SK-N-SH treated with all-trans-retinoic acid at 6 μM for 48 hours (cell line): ENCODE measurements at regions not wholly inside any gene's neighbourhood (a gene's known extent, or its start where the extent isn't known, plus 50 kb on each side); places are given as distances from the start of the nearest gene placed in this dataset.

ENCODE experiments used
- ESRRG ChIP-seq: fragments of 250-450 bp; sonication (Bioruptor Pico); IDR thresholded peaks from 2 replicates; pipeline ENCODE4 v1.6.1; 2021; ENCODE audit warnings: mild to moderate bottlenecking
- TOX ChIP-seq: fragments of 250-450 bp; sonication (Bioruptor Pico); IDR thresholded peaks from 2 replicates; pipeline ENCODE4 v1.8.0; 2021; ENCODE audit warnings: mild to moderate bottlenecking, moderate library complexity, borderline replicate concordance
- ZFP3 ChIP-seq: fragments of 250-450 bp; sonication (Bioruptor Pico); IDR thresholded peaks from 2 replicates; pipeline ENCODE4 v1.5.0; 2020; ENCODE audit warnings: mild to moderate bottlenecking, moderate library complexity
- ZFP30 ChIP-seq: fragments of 450-650 bp; formaldehyde crosslinking; IDR thresholded peaks from 2 replicates; pipeline ENCODE4 v1.5.0; 2022; ENCODE audit warnings: mild to moderate bottlenecking, moderate library complexity
- TF ChIP-seq, protein P1 (sequence below): fragments of 250-450 bp; sonication (Bioruptor Pico); IDR thresholded peaks from 2 replicates; pipeline ENCODE4 v1.8.0; 2021; ENCODE audit warnings: low read depth, mild to moderate bottlenecking, moderate library complexity, borderline replicate concordance
- TF ChIP-seq, protein P2 (sequence below): fragments of 250-450 bp; sonication (Bioruptor Pico); IDR thresholded peaks from 2 replicates; pipeline ENCODE4 v1.8.0; 2020; ENCODE audit warnings: mild to moderate bottlenecking, moderate library complexity, borderline replicate concordance
- TF ChIP-seq, protein P3 (sequence below): fragments of 250-450 bp; sonication (Bioruptor Pico); IDR thresholded peaks from 2 replicates; pipeline ENCODE4 v1.5.1; 2020; ENCODE audit warnings: low read depth, mild to moderate bottlenecking, moderate library complexity

DNA sequence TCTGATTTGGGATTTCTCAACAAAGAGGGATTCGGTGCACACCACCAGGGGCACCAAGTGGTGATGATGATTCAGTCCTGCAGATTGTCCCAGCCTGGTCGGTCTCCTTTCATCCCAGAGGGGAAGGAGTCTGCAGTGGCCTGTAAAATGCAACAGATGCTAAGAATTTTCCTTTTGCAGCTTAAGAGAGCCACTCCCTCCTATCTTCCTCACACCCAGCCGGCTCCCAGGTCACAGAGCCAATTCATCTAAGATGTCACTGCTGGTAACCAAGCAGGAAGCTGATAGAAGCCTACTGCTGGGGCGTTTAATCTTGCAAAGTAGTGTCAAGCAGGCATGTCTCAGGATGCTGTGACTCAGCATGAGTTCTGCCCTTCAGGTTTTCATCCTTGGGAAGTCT, 203.8 kb upstream of the LRFN2 start:
- no peak for TF ChIP-seq ZFP30
- TF ChIP-seq, protein P1, sequence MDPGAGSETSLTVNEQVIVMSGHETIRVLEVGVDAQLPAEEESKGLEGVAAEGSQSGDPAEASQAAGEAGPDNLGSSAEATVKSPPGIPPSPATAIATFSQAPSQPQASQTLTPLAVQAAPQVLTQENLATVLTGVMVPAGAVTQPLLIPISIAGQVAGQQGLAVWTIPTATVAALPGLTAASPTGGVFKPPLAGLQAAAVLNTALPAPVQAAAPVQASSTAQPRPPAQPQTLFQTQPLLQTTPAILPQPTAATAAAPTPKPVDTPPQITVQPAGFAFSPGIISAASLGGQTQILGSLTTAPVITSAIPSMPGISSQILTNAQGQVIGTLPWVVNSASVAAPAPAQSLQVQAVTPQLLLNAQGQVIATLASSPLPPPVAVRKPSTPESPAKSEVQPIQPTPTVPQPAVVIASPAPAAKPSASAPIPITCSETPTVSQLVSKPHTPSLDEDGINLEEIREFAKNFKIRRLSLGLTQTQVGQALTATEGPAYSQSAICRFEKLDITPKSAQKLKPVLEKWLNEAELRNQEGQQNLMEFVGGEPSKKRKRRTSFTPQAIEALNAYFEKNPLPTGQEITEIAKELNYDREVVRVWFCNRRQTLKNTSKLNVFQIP: no peak
- no peak for TF ChIP-seq TOX (CRISPR knock-in tag)
- TF ChIP-seq ZFP3 (CRISPR knock-in tag): no peak
- TF ChIP-seq ESRRG: no peak
- TF ChIP-seq, protein P2, sequence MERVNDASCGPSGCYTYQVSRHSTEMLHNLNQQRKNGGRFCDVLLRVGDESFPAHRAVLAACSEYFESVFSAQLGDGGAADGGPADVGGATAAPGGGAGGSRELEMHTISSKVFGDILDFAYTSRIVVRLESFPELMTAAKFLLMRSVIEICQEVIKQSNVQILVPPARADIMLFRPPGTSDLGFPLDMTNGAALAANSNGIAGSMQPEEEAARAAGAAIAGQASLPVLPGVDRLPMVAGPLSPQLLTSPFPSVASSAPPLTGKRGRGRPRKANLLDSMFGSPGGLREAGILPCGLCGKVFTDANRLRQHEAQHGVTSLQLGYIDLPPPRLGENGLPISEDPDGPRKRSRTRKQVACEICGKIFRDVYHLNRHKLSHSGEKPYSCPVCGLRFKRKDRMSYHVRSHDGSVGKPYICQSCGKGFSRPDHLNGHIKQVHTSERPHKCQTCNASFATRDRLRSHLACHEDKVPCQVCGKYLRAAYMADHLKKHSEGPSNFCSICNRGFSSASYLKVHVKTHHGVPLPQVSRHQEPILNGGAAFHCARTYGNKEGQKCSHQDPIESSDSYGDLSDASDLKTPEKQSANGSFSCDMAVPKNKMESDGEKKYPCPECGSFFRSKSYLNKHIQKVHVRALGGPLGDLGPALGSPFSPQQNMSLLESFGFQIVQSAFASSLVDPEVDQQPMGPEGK (CRISPR knock-in tag): no peak
- TF ChIP-seq, protein P3, sequence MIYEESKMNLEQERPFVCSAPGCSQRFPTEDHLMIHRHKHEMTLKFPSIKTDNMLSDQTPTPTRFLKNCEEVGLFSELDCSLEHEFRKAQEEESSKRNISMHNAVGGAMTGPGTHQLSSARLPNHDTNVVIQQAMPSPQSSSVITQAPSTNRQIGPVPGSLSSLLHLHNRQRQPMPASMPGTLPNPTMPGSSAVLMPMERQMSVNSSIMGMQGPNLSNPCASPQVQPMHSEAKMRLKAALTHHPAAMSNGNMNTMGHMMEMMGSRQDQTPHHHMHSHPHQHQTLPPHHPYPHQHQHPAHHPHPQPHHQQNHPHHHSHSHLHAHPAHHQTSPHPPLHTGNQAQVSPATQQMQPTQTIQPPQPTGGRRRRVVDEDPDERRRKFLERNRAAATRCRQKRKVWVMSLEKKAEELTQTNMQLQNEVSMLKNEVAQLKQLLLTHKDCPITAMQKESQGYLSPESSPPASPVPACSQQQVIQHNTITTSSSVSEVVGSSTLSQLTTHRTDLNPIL: no peak
